Neuron (in vitro differentiated cells): ENCODE measurements at regions not wholly inside any gene's neighbourhood (a gene's known extent, or its start where the extent isn't known, plus 50 kb on each side); places are given as distances from the start of the nearest gene placed in this dataset.

Experiments
- H2AFZ ChIP-seq: one replicate; pipeline ENCODE4 v1.6.1; 2013; ENCODE audit warnings: low read depth, mild to moderate bottlenecking, inconsistent platforms, low read length, moderate library complexity
- H3K27me3 ChIP-seq: one replicate; pipeline ENCODE4 v1.6.1; 2013; ENCODE audit warnings: low read length; ENCODE audit not compliant: insufficient read depth
- H3K36me3 ChIP-seq: one replicate; pipeline ENCODE4 v1.6.1; 2013; ENCODE audit warnings: low read length; ENCODE audit not compliant: insufficient read depth
- H3K4me1 ChIP-seq: one replicate; pipeline ENCODE4 v1.6.1; 2013; ENCODE audit warnings: low read length; ENCODE audit not compliant: insufficient read depth
- H3K4me3 ChIP-seq: 2 replicates; pipeline ENCODE4 v1.5.1; 2013; ENCODE audit warnings: mild to moderate bottlenecking, low read length, moderate library complexity
- H3K9me3 ChIP-seq: one replicate; pipeline ENCODE4 v1.6.1; 2013; ENCODE audit warnings: low read length

DNA sequence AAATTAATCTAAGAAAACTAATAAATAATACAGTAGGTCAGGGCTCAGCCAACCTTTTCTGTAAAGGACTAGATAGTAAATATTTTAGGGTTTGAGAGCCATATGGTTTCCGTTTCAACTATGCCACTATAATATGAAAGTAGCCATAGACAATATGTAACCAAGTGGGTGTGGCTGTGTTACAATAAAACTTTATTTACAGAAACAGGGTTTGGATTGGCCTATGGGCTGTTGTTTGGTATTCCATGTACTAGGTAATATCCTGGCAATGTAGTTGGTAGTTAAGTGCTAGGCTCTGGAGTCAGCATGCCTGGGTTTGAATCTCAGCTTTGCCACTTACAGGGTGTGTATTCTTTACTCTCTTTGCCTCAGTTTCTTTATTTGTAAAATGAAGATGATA, 156.5 kb upstream of the RPH3A start:
- Histone ChIP-seq H3K4me1 (no peaks in the 10 kb centered on the region), H3K27me3 (no peaks in the 10 kb centered on the region), H2AFZ (no peak overlapping the region), H3K4me3 (no peak overlapping the region), H3K9me3 (no peaks in the 10 kb centered on the region), H3K36me3 (no peaks in the 10 kb centered on the region)

DNA sequence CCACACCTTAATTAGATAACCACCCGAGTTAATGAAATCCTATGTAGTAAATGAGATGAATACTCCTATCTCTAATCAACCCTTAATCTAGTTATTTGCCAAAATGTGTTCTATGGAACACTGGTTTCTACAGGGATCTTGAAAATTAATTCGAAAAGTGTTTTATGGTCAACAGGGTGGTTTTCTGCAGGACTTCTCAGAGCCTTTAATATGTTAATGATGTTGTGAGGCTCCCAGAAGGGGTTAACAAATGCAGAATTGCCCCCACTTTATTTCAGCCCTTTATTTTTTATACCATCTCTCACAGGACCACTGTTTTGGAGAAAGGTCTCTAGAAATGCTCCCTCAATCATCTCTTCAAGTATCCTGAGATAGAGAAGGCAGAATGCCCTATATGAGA, 153.1 kb upstream of the RPH3A start:
- Histone ChIP-seq H2AFZ (no peak overlapping the region), H3K9me3 (no peaks in the 10 kb centered on the region), H3K4me3 (no peak overlapping the region), H3K4me1 (no peaks in the 10 kb centered on the region), H3K27me3 (no peaks in the 10 kb centered on the region), H3K36me3 (no peaks in the 10 kb centered on the region)

DNA sequence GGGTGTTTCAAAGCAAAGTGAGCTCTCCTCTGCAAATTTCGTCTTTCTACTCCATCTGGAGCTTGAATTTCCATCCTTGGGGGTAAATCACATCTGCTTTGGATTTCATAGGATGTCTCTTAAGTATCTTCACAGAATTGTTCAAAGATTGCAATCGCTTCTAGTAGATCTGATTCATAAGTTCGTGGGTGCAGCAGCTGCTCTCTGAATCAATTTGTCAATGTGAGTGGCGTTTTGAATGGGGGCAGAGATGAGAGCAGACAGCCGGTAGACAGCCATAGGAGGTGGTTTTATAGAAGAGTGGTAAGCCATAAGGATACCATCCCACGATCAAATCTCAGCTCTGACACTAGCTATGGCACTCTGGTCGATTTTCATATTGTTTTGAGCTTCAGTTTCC, 146.0 kb upstream of the RPH3A start:
- H3K36me3 ChIP-seq, result no peaks in the 10 kb centered on the region
- H3K27me3 ChIP-seq, result no peaks in the 10 kb centered on the region
- no peaks in the 10 kb centered on the region for H3K4me1 ChIP-seq
- H3K9me3 ChIP-seq, result no peaks in the 10 kb centered on the region
- no peak overlapping the region for H2AFZ ChIP-seq
- H3K4me3 ChIP-seq, result no peak overlapping the region

DNA sequence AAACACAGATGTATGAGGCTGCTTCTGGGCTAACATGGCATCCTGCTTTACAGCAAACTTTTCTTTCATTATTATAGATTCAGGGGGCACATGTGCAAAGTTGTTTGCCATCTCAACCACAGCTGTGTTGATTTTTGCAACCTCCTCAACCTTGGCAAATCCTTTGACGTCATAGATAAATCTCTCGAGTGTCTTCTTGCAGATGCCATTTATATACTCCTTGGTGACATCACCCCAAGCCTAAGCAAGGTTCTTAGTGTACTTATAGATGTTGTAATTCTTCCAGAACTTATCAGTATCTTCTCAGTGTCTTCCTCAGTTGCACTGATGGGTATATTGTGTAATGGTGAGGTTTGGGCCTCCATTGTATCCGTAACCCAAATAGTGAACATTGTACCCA, 135.4 kb upstream of the RPH3A start:
- Histone ChIP-seq H3K27me3 (peaks cover 5% of the 10 kb centered on the region), H3K36me3 (no peaks in the 10 kb centered on the region), H3K9me3 (no peaks in the 10 kb centered on the region), H3K4me3 (no peak overlapping the region), H3K4me1 (no peaks in the 10 kb centered on the region), H2AFZ (no peak overlapping the region)

DNA sequence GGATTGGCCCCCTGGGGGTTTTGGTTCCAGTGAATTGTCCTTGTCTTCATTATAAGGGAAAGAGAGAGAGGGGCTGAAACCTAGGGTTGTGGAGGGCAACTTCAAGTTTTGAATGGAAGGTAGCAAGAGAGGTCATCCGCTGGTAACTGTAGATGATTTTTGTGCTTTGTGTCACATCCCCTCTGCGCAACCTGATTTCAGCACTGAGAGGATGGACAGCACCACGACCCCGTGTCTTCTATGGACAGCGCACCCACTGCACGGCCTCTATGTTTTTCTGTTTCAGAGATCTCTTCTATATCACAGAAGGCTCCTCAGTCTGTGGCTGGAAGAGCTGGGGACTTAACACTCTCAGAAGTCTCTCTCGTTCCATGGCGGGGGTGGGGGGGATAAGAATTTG, 127.0 kb upstream of the RPH3A start:
- H3K4me3 ChIP-seq, result no peak overlapping the region
- no peaks in the 10 kb centered on the region for H3K9me3 ChIP-seq
- peaks cover 6% of the 10 kb centered on the region for H3K4me1 ChIP-seq
- H2AFZ ChIP-seq, result no peak overlapping the region
- peaks cover 2% of the 10 kb centered on the region for H3K27me3 ChIP-seq
- no peaks in the 10 kb centered on the region for H3K36me3 ChIP-seq

DNA sequence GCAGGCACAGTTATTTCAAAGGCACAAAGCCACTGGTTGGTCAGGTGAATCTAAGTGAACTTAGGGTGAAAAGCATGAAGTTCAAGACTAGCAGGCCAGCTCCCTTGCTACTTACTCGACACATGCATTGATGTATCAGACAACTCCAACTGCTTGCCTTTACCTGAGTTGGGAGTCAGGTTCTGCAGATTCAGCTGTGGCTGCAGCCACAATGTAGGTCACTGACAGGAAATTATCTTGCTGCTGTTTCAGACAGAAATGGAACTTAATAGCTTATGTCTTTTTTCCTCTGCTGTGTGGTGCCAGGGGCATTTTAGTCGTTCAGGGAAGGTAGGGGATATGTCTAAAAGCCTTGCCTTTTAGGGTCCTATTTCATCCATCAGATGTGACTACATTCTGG, 125.6 kb upstream of the RPH3A start:
- no peaks in the 10 kb centered on the region for H3K36me3 ChIP-seq
- H2AFZ ChIP-seq, result no peak overlapping the region
- H3K27me3 ChIP-seq, result peaks cover 2% of the 10 kb centered on the region
- H3K4me1 ChIP-seq, result peaks cover 6% of the 10 kb centered on the region
- H3K4me3 ChIP-seq, result no peak overlapping the region
- H3K9me3 ChIP-seq, result no peaks in the 10 kb centered on the region

DNA sequence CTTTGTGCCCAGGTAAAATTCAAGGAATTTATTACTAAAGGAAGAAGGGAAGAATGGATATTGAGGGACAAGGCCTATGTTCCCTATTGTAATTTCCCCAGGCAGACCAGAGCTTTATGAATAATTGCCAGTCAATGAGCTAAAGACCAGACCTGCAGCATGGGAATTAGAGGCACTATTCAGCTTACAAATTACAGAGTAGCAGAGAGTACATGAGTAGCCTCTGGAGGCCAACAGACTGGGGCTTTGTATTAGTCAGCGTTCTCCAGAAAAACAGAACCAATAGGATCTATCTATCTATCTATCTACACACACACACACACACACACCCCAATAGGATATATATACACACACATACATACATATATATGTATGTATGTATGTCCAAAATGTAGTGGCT, 120.0 kb upstream of the RPH3A start:
- peaks cover 39% of the 10 kb centered on the region for H3K27me3 ChIP-seq
- H3K36me3 ChIP-seq, result no peaks in the 10 kb centered on the region
- no peaks in the 10 kb centered on the region for H3K9me3 ChIP-seq
- no peaks in the 10 kb centered on the region for H3K4me1 ChIP-seq
- no peak overlapping the region for H3K4me3 ChIP-seq
- no peak overlapping the region for H2AFZ ChIP-seq

DNA sequence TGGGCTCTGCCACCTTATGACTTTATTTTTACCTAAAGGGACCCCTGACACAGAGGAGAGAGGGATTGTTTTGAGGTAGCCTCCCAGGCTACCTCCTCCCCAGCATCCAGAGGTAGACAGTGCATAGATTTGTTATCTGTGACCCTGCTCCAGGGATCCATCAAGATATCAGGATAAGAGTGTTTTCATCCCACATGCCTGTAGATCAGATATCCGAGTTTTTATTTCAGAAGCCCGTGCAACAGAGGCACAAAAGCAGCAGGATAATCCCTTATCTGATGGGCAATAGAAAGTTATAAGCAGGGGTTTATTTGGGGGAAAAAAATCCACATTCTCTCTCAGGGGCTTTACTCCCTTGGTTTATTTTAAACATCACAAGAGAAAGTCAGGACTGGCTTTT, 117.0 kb upstream of the RPH3A start:
- Histone ChIP-seq H3K4me3 (no peak overlapping the region), H3K27me3 (peaks cover 49% of the 10 kb centered on the region), H3K36me3 (no peaks in the 10 kb centered on the region), H3K4me1 (no peaks in the 10 kb centered on the region), H2AFZ (no peak overlapping the region), H3K9me3 (no peaks in the 10 kb centered on the region)

DNA sequence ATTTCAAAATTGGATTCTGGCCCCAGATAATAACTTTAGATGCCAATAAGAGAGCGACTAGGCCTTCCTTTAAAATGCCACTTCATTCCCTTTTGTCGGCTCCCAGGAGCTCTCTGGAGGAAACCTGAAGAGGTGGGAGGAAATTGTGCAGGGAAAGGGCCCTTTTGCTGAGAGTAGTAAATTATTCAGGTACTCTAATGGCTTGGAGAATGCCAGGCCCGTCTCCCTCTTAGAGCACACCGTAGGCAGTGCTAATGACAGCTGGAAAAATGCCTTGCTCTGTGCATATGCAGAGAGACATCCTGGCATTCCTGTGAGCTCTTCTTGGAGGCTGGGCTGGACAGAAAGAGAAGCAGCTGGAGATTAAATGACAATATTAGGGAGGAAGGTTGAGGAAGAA, 115.0 kb upstream of the RPH3A start:
- Histone ChIP-seq H2AFZ (no peak overlapping the region), H3K4me3 (no peak overlapping the region), H3K36me3 (no peaks in the 10 kb centered on the region)

DNA sequence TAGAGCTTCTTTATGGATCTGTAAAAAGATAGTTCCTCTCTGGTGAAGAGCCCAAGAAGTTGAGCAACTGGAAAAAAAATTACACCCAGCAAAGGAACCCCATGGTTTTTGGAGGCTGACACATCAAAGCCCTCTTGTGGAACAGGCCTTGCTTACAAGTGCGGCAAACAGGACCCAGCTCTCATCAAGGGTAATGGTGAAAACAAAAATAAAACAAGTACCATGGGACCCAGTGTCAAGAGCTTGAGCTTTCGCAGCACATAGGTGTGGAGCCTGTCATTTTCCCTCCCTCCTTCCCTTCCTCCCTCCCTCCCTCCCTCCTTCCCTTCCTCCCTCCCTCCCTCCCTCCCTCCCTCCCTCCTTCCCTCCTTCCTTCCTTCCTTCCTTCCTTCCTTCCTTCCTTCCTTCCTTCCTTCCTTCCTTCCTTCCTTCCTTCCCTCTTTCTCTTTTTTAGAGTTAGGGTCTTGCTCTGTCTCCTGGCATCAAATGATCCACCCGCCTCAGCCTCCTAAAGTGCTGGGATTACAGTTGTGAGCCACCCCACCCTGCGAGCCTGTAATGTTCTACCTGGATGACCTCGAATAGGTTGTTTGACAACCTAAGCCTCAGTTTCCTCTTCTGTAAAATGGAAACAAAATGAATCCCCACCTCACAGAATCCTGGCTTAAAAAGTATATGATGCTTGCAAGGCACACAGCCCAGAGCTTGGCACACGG, 114.3 kb upstream of the RPH3A start:
- Histone ChIP-seq H3K27me3 (peaks cover 60% of the 10 kb centered on the region), H2AFZ (no peak overlapping the region), H3K4me1 (no peaks in the 10 kb centered on the region)

More for the DNA sequence above, 115.0 kb upstream of the RPH3A start:
- Histone ChIP-seq H3K9me3 (no peaks in the 10 kb centered on the region), H3K27me3 (peaks cover 60% of the 10 kb centered on the region), H3K4me1 (no peaks in the 10 kb centered on the region)

DNA sequence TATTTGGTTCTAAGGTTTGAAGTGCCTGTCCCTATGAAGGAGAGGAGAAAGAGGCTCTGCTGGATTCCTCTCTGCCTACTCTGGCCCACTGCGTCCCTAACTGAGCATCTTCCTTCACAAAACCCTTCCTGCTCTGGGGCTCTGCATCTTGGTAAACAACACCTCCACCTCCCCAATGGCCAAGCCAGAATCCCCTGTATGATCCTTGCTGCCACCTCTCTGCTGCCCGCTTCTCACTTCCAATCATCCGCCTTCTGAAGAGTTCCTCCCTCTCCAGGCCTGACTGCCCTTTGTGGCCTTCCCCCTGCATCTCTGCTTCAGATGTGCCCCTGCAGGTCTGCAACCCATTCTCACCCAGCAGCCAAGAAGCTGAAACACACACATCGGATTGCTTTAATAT, 110.6 kb upstream of the RPH3A start:
- Histone ChIP-seq H3K4me1 (no peaks in the 10 kb centered on the region), H3K36me3 (no peaks in the 10 kb centered on the region), H2AFZ (no peak overlapping the region), H3K9me3 (no peaks in the 10 kb centered on the region), H3K27me3 (peaks cover 37% of the 10 kb centered on the region), H3K4me3 (no peak overlapping the region)

More for the DNA sequence above, 114.3 kb upstream of the RPH3A start:
- Histone ChIP-seq H3K36me3 (no peaks in the 10 kb centered on the region), H3K4me3 (no peak overlapping the region), H3K9me3 (no peaks in the 10 kb centered on the region)

DNA sequence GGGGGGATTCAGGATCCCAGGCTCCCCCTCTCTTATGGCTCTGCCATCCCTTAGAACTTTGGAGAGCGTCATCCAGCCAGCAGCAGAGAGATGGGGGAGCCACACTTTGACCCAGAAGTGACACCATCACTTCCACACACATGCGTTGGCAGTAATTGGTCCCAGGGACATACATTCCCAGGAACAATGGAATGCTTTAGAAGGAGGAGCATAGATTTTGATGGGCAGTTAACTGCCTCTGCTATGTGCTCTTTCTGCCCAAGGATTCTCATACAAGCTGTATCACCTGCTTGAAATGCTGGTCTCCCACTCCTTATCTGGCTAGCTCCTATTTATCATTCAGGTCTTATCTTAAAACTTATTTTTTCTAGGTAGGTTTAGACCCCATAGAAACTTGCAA, 109.0 kb upstream of the RPH3A start:
- H3K4me1 ChIP-seq, result no peaks in the 10 kb centered on the region

DNA sequence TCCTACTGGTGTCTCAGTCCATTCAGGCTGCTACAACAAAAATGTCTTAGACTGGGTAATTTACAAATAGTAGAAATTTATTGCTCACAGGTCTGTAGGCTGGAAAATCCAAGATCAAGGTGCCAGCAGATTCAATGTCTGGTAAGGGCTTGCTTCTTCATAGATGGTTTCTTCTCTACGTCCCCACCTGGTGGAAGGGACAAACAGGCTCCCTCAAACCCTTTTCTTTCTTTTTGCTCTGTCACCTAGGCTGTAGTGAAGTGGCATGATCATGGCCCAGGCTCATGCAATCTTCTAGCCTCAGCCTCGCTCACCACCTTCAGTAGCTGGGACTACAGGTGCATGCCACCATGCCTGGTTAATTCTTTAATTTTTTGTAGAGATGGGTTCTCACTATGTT, 106.8 kb upstream of the RPH3A start:
- Histone ChIP-seq H3K4me3 (no peak overlapping the region), H3K9me3 (no peaks in the 10 kb centered on the region), H3K4me1 (no peaks in the 10 kb centered on the region), H3K27me3 (peaks cover 21% of the 10 kb centered on the region), H2AFZ (no peak overlapping the region), H3K36me3 (no peaks in the 10 kb centered on the region)

More for the DNA sequence above, 109.0 kb upstream of the RPH3A start:
- no peak overlapping the region for H3K4me3 ChIP-seq
- H3K36me3 ChIP-seq, result no peaks in the 10 kb centered on the region
- peaks cover 23% of the 10 kb centered on the region for H3K27me3 ChIP-seq
- H3K9me3 ChIP-seq, result no peaks in the 10 kb centered on the region
- H2AFZ ChIP-seq, result no peak overlapping the region

DNA sequence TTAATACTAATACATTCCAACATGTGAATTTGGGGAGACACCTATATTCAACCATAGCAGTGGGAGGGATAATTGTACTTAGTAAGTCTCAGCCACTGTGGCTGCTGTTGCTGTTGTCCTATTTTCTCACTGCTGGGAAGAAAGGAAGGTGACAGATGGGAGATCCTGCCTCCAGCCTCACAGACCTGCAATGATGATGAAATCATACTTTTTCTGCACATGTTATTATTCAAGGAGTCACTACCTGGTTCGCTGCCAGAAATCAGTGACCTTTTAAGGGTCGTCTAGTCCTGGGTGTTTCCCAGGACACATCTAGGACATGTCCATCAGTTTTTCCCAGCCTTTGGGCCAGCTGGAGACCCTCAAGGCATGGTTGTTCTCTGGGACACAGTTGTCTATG, 106.2 kb upstream of the RPH3A start:
- H2AFZ ChIP-seq, result no peak overlapping the region
- no peak overlapping the region for H3K4me3 ChIP-seq
- H3K36me3 ChIP-seq, result no peaks in the 10 kb centered on the region

More for the DNA sequence above, 106.2 kb upstream of the RPH3A start:
- Histone ChIP-seq H3K27me3 (peaks cover 17% of the 10 kb centered on the region), H3K9me3 (no peaks in the 10 kb centered on the region), H3K4me1 (no peaks in the 10 kb centered on the region)
